ENCODE measurements at regions not wholly inside any gene's neighbourhood (a gene's known extent, or its start where the extent isn't known, plus 50 kb on each side); places are given as distances from the start of the nearest gene placed in this dataset.

GRCh38 chr3:68088636-68089035 is 434.2 kb upstream of the SUCLG2 start:
- TF ChIP-seq Cebpa-rat (IDR thresholded peaks at IDR 0.05): no peak
- H3K4me2 ChIP-seq: peak overlapping the region; percentile 41; the same call in 1 of the 2 replicates
- no peak overlapping the region for H3K4me3 ChIP-seq
- no peak overlapping the region for H3K9ac ChIP-seq
- H3K9me3 ChIP-seq: no peaks in the 10 kb centered on the region
- peaks cover 18% of the 10 kb centered on the region for H3K4me1 ChIP-seq
- H4K20me1 ChIP-seq: no peaks in the 10 kb centered on the region
- H3K36me3 ChIP-seq: no peaks in the 10 kb centered on the region
- no peaks in the 10 kb centered on the region for H3K27me3 ChIP-seq
- no peak overlapping the region for H3K27ac ChIP-seq

- no peaks in the 10 kb centered on the region for H3K36me3 ChIP-seq
- no peaks in the 10 kb centered on the region for H3K9me3 ChIP-seq
- H3K4me2 ChIP-seq: peak overlapping the region; percentile 41
Measured at GRCh38 chr3:68088216-68088615, 433.8 kb upstream of the SUCLG2 start.

GRCh38 chr3:68072062-68072461 is 417.6 kb upstream of the SUCLG2 start:
- H3K27ac ChIP-seq: no peak overlapping the region
- H3K27me3 ChIP-seq: no peaks in the 10 kb centered on the region

More at GRCh38 chr3:68088216-68088615, 433.8 kb upstream of the SUCLG2 start:
- H3K27ac ChIP-seq: no peak overlapping the region
- no peaks in the 10 kb centered on the region for H4K20me1 ChIP-seq
- no peak for TF ChIP-seq Cebpa-rat (IDR thresholded peaks at IDR 0.05)
- peaks cover 18% of the 10 kb centered on the region for H3K4me1 ChIP-seq
- no peak overlapping the region for H3K9ac ChIP-seq
- H3K27me3 ChIP-seq: no peaks in the 10 kb centered on the region
- no peak overlapping the region for H3K4me3 ChIP-seq

GRCh38 chr3:68070186-68070585 is 415.8 kb upstream of the SUCLG2 start:
- Histone ChIP-seq H3K27ac (no peak overlapping the region), H3K4me1 (no peaks in the 10 kb centered on the region), H3K4me2 (no peak overlapping the region), H3K4me3 (no peak overlapping the region), H3K36me3 (no peaks in the 10 kb centered on the region), H4K20me1 (no peaks in the 10 kb centered on the region), H3K9me3 (peaks cover 10% of the 10 kb centered on the region), H3K9ac (no peak overlapping the region), H3K27me3 (no peaks in the 10 kb centered on the region)
- TF ChIP-seq Cebpa-rat (IDR thresholded peaks at IDR 0.05): no peak

More at GRCh38 chr3:68072062-68072461, 417.6 kb upstream of the SUCLG2 start:
- Histone ChIP-seq H4K20me1 (no peaks in the 10 kb centered on the region), H3K9ac (no peak overlapping the region), H3K9me3 (peaks cover 10% of the 10 kb centered on the region), H3K36me3 (no peaks in the 10 kb centered on the region), H3K4me3 (no peak overlapping the region), H3K4me2 (no peak overlapping the region), H3K4me1 (no peaks in the 10 kb centered on the region)
- TF ChIP-seq Cebpa-rat (IDR thresholded peaks at IDR 0.05): no peak

GRCh38 chr3:68067314-68067713 is 412.9 kb upstream of the SUCLG2 start:
- no peaks in the 10 kb centered on the region for H3K36me3 ChIP-seq
- H3K4me3 ChIP-seq: no peak overlapping the region
- H3K4me1 ChIP-seq: no peaks in the 10 kb centered on the region
- no peak overlapping the region for H3K27ac ChIP-seq
- no peaks in the 10 kb centered on the region for H4K20me1 ChIP-seq
- peaks cover 10% of the 10 kb centered on the region for H3K9me3 ChIP-seq
- no peak overlapping the region for H3K9ac ChIP-seq
- H3K27me3 ChIP-seq: no peaks in the 10 kb centered on the region
- H3K4me2 ChIP-seq: no peak overlapping the region
- TF ChIP-seq Cebpa-rat (IDR thresholded peaks at IDR 0.05): no peak

- no peaks in the 10 kb centered on the region for H3K27me3 ChIP-seq
- H3K9ac ChIP-seq: no peak overlapping the region
- no peak overlapping the region for H3K4me3 ChIP-seq
- H3K36me3 ChIP-seq: no peaks in the 10 kb centered on the region
- no peaks in the 10 kb centered on the region for H3K9me3 ChIP-seq
- no peak overlapping the region for H3K27ac ChIP-seq
- no peaks in the 10 kb centered on the region for H3K4me1 ChIP-seq
- H3K4me2 ChIP-seq: no peak overlapping the region
- H4K20me1 ChIP-seq: no peaks in the 10 kb centered on the region
- TF ChIP-seq Cebpa-rat (IDR thresholded peaks at IDR 0.05): no peak
Measured at GRCh38 chr3:68062926-68063325, 408.5 kb upstream of the SUCLG2 start.

- no peaks in the 10 kb centered on the region for H3K36me3 ChIP-seq
- H3K9me3 ChIP-seq: no peaks in the 10 kb centered on the region
- H3K27me3 ChIP-seq: no peaks in the 10 kb centered on the region
- no peaks in the 10 kb centered on the region for H4K20me1 ChIP-seq
- no peak overlapping the region for H3K27ac ChIP-seq
- H3K4me3 ChIP-seq: no peak overlapping the region
- no peak overlapping the region for H3K9ac ChIP-seq
- 0 out of 2 replicates have a peak, but pooled peaks cover 3% of the 10 kb centered on the region for H3K4me1 ChIP-seq
- no peak overlapping the region for H3K4me2 ChIP-seq
- no peak for TF ChIP-seq Cebpa-rat (IDR thresholded peaks at IDR 0.05)
Measured at GRCh38 chr3:68060910-68061309, 406.5 kb upstream of the SUCLG2 start.

GRCh38 chr3:68060191-68060590 is 405.8 kb upstream of the SUCLG2 start:
- H3K4me1 ChIP-seq: 0 out of 2 replicates have a peak, but pooled peaks cover 3% of the 10 kb centered on the region
- no peaks in the 10 kb centered on the region for H4K20me1 ChIP-seq
- H3K4me3 ChIP-seq: no peak overlapping the region
- TF ChIP-seq Cebpa-rat (IDR thresholded peaks at IDR 0.05): no peak
- no peak overlapping the region for H3K9ac ChIP-seq
- no peaks in the 10 kb centered on the region for H3K9me3 ChIP-seq
- H3K4me2 ChIP-seq: no peak overlapping the region
- H3K27ac ChIP-seq: no peak overlapping the region
- H3K27me3 ChIP-seq: no peaks in the 10 kb centered on the region
- H3K36me3 ChIP-seq: no peaks in the 10 kb centered on the region

GRCh38 chr3:68059628-68060152 is 405.3 kb upstream of the SUCLG2 start:
- TF ChIP-seq Cebpa-rat (IDR thresholded peaks at IDR 0.05): no peak

GRCh38 chr3:68057637-68058320 is 403.4 kb upstream of the SUCLG2 start:
- no peak overlapping the region for H3K4me3 ChIP-seq
- no peak for TF ChIP-seq Cebpa-rat (IDR thresholded peaks at IDR 0.05)
- H3K27me3 ChIP-seq: no peaks in the 10 kb centered on the region
- no peaks in the 10 kb centered on the region for H4K20me1 ChIP-seq
- H3K4me2 ChIP-seq: no peak overlapping the region
- no peak overlapping the region for H3K9ac ChIP-seq
- no peaks in the 10 kb centered on the region for H3K36me3 ChIP-seq
- no peaks in the 10 kb centered on the region for H3K9me3 ChIP-seq
- H3K4me1 ChIP-seq: 0 out of 2 replicates have a peak, but pooled peaks cover 3% of the 10 kb centered on the region
- no peak overlapping the region for H3K27ac ChIP-seq

More at GRCh38 chr3:68059628-68060152, 405.3 kb upstream of the SUCLG2 start:
- Histone ChIP-seq H3K9me3 (no peaks in the 10 kb centered on the region), H3K27me3 (no peaks in the 10 kb centered on the region), H3K9ac (no peak overlapping the region), H3K4me3 (no peak overlapping the region), H3K36me3 (no peaks in the 10 kb centered on the region), H3K27ac (no peak overlapping the region), H4K20me1 (no peaks in the 10 kb centered on the region), H3K4me2 (no peak overlapping the region), H3K4me1 (0 out of 2 replicates have a peak, but pooled peaks cover 3% of the 10 kb centered on the region)

All from BLaER1 (cell line).